ENCODE measurements at regions not wholly inside any gene's neighbourhood (a gene's known extent, or its start where the extent isn't known, plus 50 kb on each side); places are given as distances from the start of the nearest gene placed in this dataset.

GRCh38 chr20:56976336-56976735 is 290.1 kb downstream of the BMP7 start:
- no peaks in the 10 kb centered on the region for H4K20me1 ChIP-seq (ENCODE audit: insufficient read depth, low read length)
- no peak overlapping the region for H3K9ac ChIP-seq (ENCODE audit: low read length)
- H3K36me3 ChIP-seq (ENCODE audit: insufficient read depth, low read length), result no peaks in the 10 kb centered on the region
- H3K79me2 ChIP-seq (ENCODE audit: insufficient read depth, low read length), result no peaks in the 10 kb centered on the region
- no peak overlapping the region for H3K4me2 ChIP-seq (ENCODE audit: low read length)
- TF ChIP-seq CTCF (IDR thresholded peaks at IDR 0.05; ENCODE audit: low read length), result no peak
- TF ChIP-seq EZH2 (IDR thresholded peaks at IDR 0.05; ENCODE audit: borderline replicate concordance, low read length), result no peak
- H3K27ac ChIP-seq (ENCODE audit: low read depth, low read length, poor library complexity, severe bottlenecking), result no peak overlapping the region
- H3F3A ChIP-seq (ENCODE audit: insufficient read depth, low read length), result no peaks in the 10 kb centered on the region
- no peaks in the 10 kb centered on the region for H3K27me3 ChIP-seq (ENCODE audit: insufficient read depth, low read length)
- no peaks in the 10 kb centered on the region for H3K9me3 ChIP-seq (ENCODE audit: low read length)
- H2AFZ ChIP-seq (ENCODE audit: low read length), result no peak overlapping the region
- H3K4me1 ChIP-seq (ENCODE audit: insufficient read depth, low read length, severe bottlenecking), result no peaks in the 10 kb centered on the region
- no peak overlapping the region for H3K4me3 ChIP-seq (ENCODE audit: low read depth, low read length, poor library complexity, severe bottlenecking)
- H3K9me2 ChIP-seq (ENCODE audit: low read depth, low read length), result no peaks in the 10 kb centered on the region

- no peaks in the 10 kb centered on the region for H3K9me3 ChIP-seq (ENCODE audit: low read length)
- H3K27me3 ChIP-seq (ENCODE audit: insufficient read depth, low read length), result peaks cover 4% of the 10 kb centered on the region; the same call in 1 of the 2 replicates
- no peak overlapping the region for H3K9ac ChIP-seq (ENCODE audit: low read length)
- H3K27ac ChIP-seq (ENCODE audit: low read depth, low read length, poor library complexity, severe bottlenecking), result no peak overlapping the region
- no peak overlapping the region for H2AFZ ChIP-seq (ENCODE audit: low read length)
- TF ChIP-seq CTCF (IDR thresholded peaks at IDR 0.05; ENCODE audit: low read length) (no peak), EZH2 (IDR thresholded peaks at IDR 0.05; ENCODE audit: borderline replicate concordance, low read length) (no peak)
- H3K79me2 ChIP-seq (ENCODE audit: insufficient read depth, low read length), result no peaks in the 10 kb centered on the region
- no peak overlapping the region for H3K4me2 ChIP-seq (ENCODE audit: low read length)
- no peaks in the 10 kb centered on the region for H3K4me1 ChIP-seq (ENCODE audit: insufficient read depth, low read length, severe bottlenecking)
- no peaks in the 10 kb centered on the region for H3F3A ChIP-seq (ENCODE audit: insufficient read depth, low read length)
- H3K4me3 ChIP-seq (ENCODE audit: low read depth, low read length, poor library complexity, severe bottlenecking), result no peak overlapping the region
- no peaks in the 10 kb centered on the region for H3K36me3 ChIP-seq (ENCODE audit: insufficient read depth, low read length)
- H4K20me1 ChIP-seq (ENCODE audit: insufficient read depth, low read length), result no peaks in the 10 kb centered on the region
- no peaks in the 10 kb centered on the region for H3K9me2 ChIP-seq (ENCODE audit: low read depth, low read length)
Measured at GRCh38 chr20:56978475-56978874, 288.0 kb downstream of the BMP7 start.

GRCh38 chr20:56979125-56979524 is 287.3 kb downstream of the BMP7 start:
- peaks cover 4% of the 10 kb centered on the region; the same call in 1 of the 2 replicates for H3K27me3 ChIP-seq (ENCODE audit: insufficient read depth, low read length)
- no peaks in the 10 kb centered on the region for H4K20me1 ChIP-seq (ENCODE audit: insufficient read depth, low read length)
- no peaks in the 10 kb centered on the region for H3F3A ChIP-seq (ENCODE audit: insufficient read depth, low read length)
- no peaks in the 10 kb centered on the region for H3K4me1 ChIP-seq (ENCODE audit: insufficient read depth, low read length, severe bottlenecking)
- no peaks in the 10 kb centered on the region for H3K9me3 ChIP-seq (ENCODE audit: low read length)
- no peak overlapping the region for H2AFZ ChIP-seq (ENCODE audit: low read length)
- H3K9ac ChIP-seq (ENCODE audit: low read length), result no peak overlapping the region
- no peak overlapping the region for H3K27ac ChIP-seq (ENCODE audit: low read depth, low read length, poor library complexity, severe bottlenecking)
- no peak overlapping the region for H3K4me3 ChIP-seq (ENCODE audit: low read depth, low read length, poor library complexity, severe bottlenecking)
- H3K9me2 ChIP-seq (ENCODE audit: low read depth, low read length), result no peaks in the 10 kb centered on the region
- no peaks in the 10 kb centered on the region for H3K36me3 ChIP-seq (ENCODE audit: insufficient read depth, low read length)
- no peaks in the 10 kb centered on the region for H3K79me2 ChIP-seq (ENCODE audit: insufficient read depth, low read length)
- H3K4me2 ChIP-seq (ENCODE audit: low read length), result no peak overlapping the region
- TF ChIP-seq CTCF (IDR thresholded peaks at IDR 0.05; ENCODE audit: low read length) (no peak), EZH2 (IDR thresholded peaks at IDR 0.05; ENCODE audit: borderline replicate concordance, low read length) (no peak)
